H9 (cell line): ENCODE measurements at regions not wholly inside any gene's neighbourhood (a gene's known extent, or its start where the extent isn't known, plus 50 kb on each side); places are given as distances from the start of the nearest gene placed in this dataset.

ENCODE experiments used
- DNase-seq: peaks from one replicate; pipeline ENCODE4 v3.0.0-alpha.2; 2017
- H2AFZ ChIP-seq: one replicate; pipeline ENCODE4 v1.6.1; 2013; ENCODE audit warnings: mild to moderate bottlenecking, low read length, control low read depth, moderate library complexity
- H2AK5ac ChIP-seq: 2 replicates; pipeline ENCODE4 v1.6.1; 2013; ENCODE audit warnings: low read length, control low read depth, mixed read lengths; ENCODE audit not compliant: insufficient read length
- H2BK120ac ChIP-seq: one replicate; pipeline ENCODE4 v1.6.1; 2013; ENCODE audit warnings: low read depth, mild to moderate bottlenecking, low read length, control low read depth, inconsistent platforms; ENCODE audit not compliant: poor library complexity, severe bottlenecking
- H2BK12ac ChIP-seq: 2 replicates; pipeline ENCODE4 v1.6.1; 2013; ENCODE audit warnings: low read length, control low read depth, mixed read lengths, low read depth; ENCODE audit not compliant: insufficient read length
- H2BK15ac ChIP-seq: 2 replicates; pipeline ENCODE4 v1.6.1; 2013; ENCODE audit warnings: low read depth, low read length, control low read depth
- H2BK20ac ChIP-seq: one replicate; pipeline ENCODE4 v1.6.1; 2013; ENCODE audit warnings: low read depth, mild to moderate bottlenecking, low read length, control low read depth, inconsistent platforms; ENCODE audit not compliant: poor library complexity, severe bottlenecking
- H2BK5ac ChIP-seq: 2 replicates; pipeline ENCODE4 v1.6.1; 2013; ENCODE audit warnings: low read length, control low read depth, mixed read lengths; ENCODE audit not compliant: insufficient read length
- H3K14ac ChIP-seq: 2 replicates; pipeline ENCODE4 v1.6.1; 2013; ENCODE audit warnings: low read length, control low read depth; ENCODE audit not compliant: insufficient read depth
- H3K18ac ChIP-seq: 2 replicates; pipeline ENCODE4 v1.6.1; 2013; ENCODE audit warnings: low read depth, mild to moderate bottlenecking, mixed read lengths, low read length, control low read depth; ENCODE audit not compliant: insufficient read length
- H3K23ac ChIP-seq: 2 replicates; pipeline ENCODE4 v1.6.1; 2013; ENCODE audit warnings: low read length, control low read depth, mixed read lengths, low read depth; ENCODE audit not compliant: insufficient read length
- H3K23me2 ChIP-seq: 2 replicates; pipeline ENCODE4 v1.6.1; 2013; ENCODE audit warnings: low read depth, mild to moderate bottlenecking, mixed read lengths, low read length, control low read depth; ENCODE audit not compliant: insufficient read length, poor library complexity, severe bottlenecking
- H3K27ac ChIP-seq: 2 replicates; pipeline ENCODE4 v1.5.1; 2013; ENCODE audit warnings: low read length, control low read depth, mixed read lengths, low read depth; ENCODE audit not compliant: insufficient read length
- H3K27me3 ChIP-seq: 2 replicates; pipeline ENCODE4 v1.6.1; 2013; ENCODE audit warnings: low read length, control low read depth, inconsistent platforms; ENCODE audit not compliant: insufficient read depth
- H3K4ac ChIP-seq: 2 replicates; pipeline ENCODE4 v1.6.1; 2013; ENCODE audit warnings: low read depth, mild to moderate bottlenecking, control low read depth, inconsistent platforms, low read length, moderate library complexity
- H3K4me1 ChIP-seq: 2 replicates; pipeline ENCODE4 v1.6.1; 2013; ENCODE audit warnings: low read length, control low read depth, inconsistent platforms; ENCODE audit not compliant: insufficient read depth
- H3K4me2 ChIP-seq: 2 replicates; pipeline ENCODE4 v1.6.1; 2013; ENCODE audit warnings: low read length, control low read depth, mixed read lengths; ENCODE audit not compliant: insufficient read length, insufficient read depth
- H3K56ac ChIP-seq: 2 replicates; pipeline ENCODE4 v1.6.1; 2013; ENCODE audit warnings: low read depth, mild to moderate bottlenecking, mixed read lengths, low read length, control low read depth; ENCODE audit not compliant: insufficient read length
- H3K79me1 ChIP-seq: 2 replicates; pipeline ENCODE4 v1.6.1; 2013; ENCODE audit warnings: low read depth, mild to moderate bottlenecking, moderate library complexity, low read length, control low read depth, inconsistent platforms; ENCODE audit not compliant: insufficient read depth, poor library complexity, severe bottlenecking
- H3K79me2 ChIP-seq: 2 replicates; pipeline ENCODE4 v1.6.1; 2013; ENCODE audit warnings: low read length, control low read depth, inconsistent platforms; ENCODE audit not compliant: insufficient read depth
- H3K9ac ChIP-seq: 2 replicates; pipeline ENCODE4 v1.6.1; 2013; ENCODE audit warnings: low read length, control low read depth, mixed read lengths; ENCODE audit not compliant: insufficient read length; ENCODE audit errors: extremely low read depth
- H3K9me3 ChIP-seq: one replicate; pipeline ENCODE4 v1.6.1; 2013; ENCODE audit warnings: low read depth, low read length, inconsistent platforms; ENCODE audit not compliant: control insufficient read depth
- H3T11ph ChIP-seq: one replicate; pipeline ENCODE4 v1.6.1; 2013; ENCODE audit warnings: mild to moderate bottlenecking, low read length, control low read depth, inconsistent platforms
- H4K20me1 ChIP-seq: one replicate; pipeline ENCODE4 v1.6.1; 2013; ENCODE audit not compliant: control insufficient read depth, insufficient read length, insufficient read depth
- H4K5ac ChIP-seq: 2 replicates; pipeline ENCODE4 v1.6.1; 2013; ENCODE audit warnings: low read depth, mild to moderate bottlenecking, mixed read lengths, low read length, control low read depth; ENCODE audit not compliant: insufficient read length
- H4K8ac ChIP-seq: replicated peaks from 2 replicates; pipeline ENCODE4 v1.6.1; 2013; ENCODE audit warnings: low read length, control low read depth, mixed read lengths, low read depth; ENCODE audit not compliant: insufficient read length
- H4K91ac ChIP-seq: 2 replicates; pipeline ENCODE4 v1.6.1; 2013; ENCODE audit warnings: low read depth, mild to moderate bottlenecking, moderate library complexity, mixed read lengths, low read length, control low read depth; ENCODE audit not compliant: insufficient read length
- H3K27ac Mint-ChIP-seq, 3 experiments: 2 replicates in 2 of 3; 3 replicates in 1 of 3; pipeline ENCODE4 v1.8.0; 2020 to 2021; ENCODE audit warnings: mixed read lengths in 3 of 3, mild to moderate bottlenecking in 1 of 3, moderate library complexity in 1 of 3
- H3K27me3 Mint-ChIP-seq: 2 replicates; pipeline ENCODE4 v1.8.0; 2021; ENCODE audit warnings: low read depth, mild to moderate bottlenecking, moderate library complexity, mixed read lengths
- H3K36me3 Mint-ChIP-seq, 3 experiments: 2 replicates in 2 of 3; 3 replicates in 1 of 3; pipeline ENCODE4 v1.8.0; 2020 to 2021; ENCODE audit warnings: low read depth in 3 of 3, mixed read lengths in 3 of 3; ENCODE audit not compliant: insufficient read depth in 1 of 3
- H3K4me1 Mint-ChIP-seq, 2 experiments: 2 replicates each; pipeline ENCODE4 v1.8.0; 2020; ENCODE audit warnings: mixed read lengths in 2 of 2
- H3K4me3 Mint-ChIP-seq, 2 experiments: 2 replicates in 1 of 2; 3 replicates in 1 of 2; pipeline ENCODE4 v1.8.0; 2020 to 2021; ENCODE audit warnings: mild to moderate bottlenecking in 2 of 2, mixed read lengths in 2 of 2, moderate library complexity in 1 of 2
- H3K9me3 Mint-ChIP-seq, 2 experiments: 2 replicates in 1 of 2; 3 replicates in 1 of 2; pipeline ENCODE4 v1.8.0; 2020; ENCODE audit warnings: mild to moderate bottlenecking in 2 of 2, mixed read lengths in 2 of 2, moderate library complexity in 1 of 2
- WGBS: extraction: QIAGEN DNeasy Blood & Tissue Kit; methylation state at CpG from one replicate; pipeline ENCODE4 v1.1.7; 2013; ENCODE audit warnings: missing lambda C conversion rate, low lambda C conversion rate, mixed read lengths; ENCODE audit not compliant: insufficient read length; ENCODE audit errors: extremely low coverage; 5-methylcytosine and 5-hydroxymethylcytosine counted together
- TF ChIP-seq, protein P1 (sequence below): fragments of 200-600 bp; sonication (generic); conservative IDR thresholded peaks from 3 replicates; pipeline ENCODE4 v1.8.0; 2021; ENCODE audit warnings: antibody characterized with exemption, mild to moderate bottlenecking

DNA sequence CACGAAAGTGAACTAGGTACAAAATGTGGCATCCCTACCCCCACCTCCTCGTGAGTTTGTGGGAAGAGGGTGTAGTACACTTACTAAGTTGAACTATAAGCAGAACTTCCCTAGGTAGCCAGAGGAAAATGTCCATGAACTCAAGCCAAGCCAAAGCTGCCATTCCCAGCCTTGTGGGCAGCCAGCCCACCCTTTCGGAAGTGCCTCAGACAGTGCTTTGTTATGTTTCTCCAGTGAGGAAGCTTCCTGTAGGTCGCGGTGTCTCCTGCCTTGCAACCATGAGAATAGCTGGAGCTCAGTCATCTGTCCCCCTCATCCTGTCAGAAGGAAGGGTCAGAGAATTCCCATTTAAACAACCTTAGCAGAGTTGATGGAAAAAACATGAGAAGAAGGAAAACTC lies 266.9 kb downstream of the DUSP6 start:
- no peak overlapping the region for H4K91ac ChIP-seq
- no peak overlapping the region for H3K9ac ChIP-seq
- H2BK12ac ChIP-seq: no peak overlapping the region
- no peak overlapping the region for H4K5ac ChIP-seq
- no peak overlapping the region for H3K23ac ChIP-seq
- H3K4me2 ChIP-seq: no peak overlapping the region
- peak; percentile 64 for DNase-seq
- H3K4me3 Mint-ChIP-seq: no peak overlapping the region; a peak in 1 of 5 replicates
- peaks cover 7 to 9% of the 10 kb centered on the region in 2 experiments for H3K9me3 Mint-ChIP-seq
- H3K36me3 Mint-ChIP-seq: peaks cover 7 to 9% (median 8%) of the 10 kb centered on the region in 3 experiments
- H2BK15ac ChIP-seq: no peak overlapping the region
- H3K18ac ChIP-seq: no peak overlapping the region
- H2BK120ac ChIP-seq: no peak overlapping the region
- no peak overlapping the region for H2AFZ ChIP-seq
- H3K27ac Mint-ChIP-seq: peak overlapping the region in 1 of 3 experiments; percentile 89; a peak in 3 of 7 replicates
- no peak overlapping the region for H4K8ac ChIP-seq
- no peak overlapping the region for H3K4ac ChIP-seq
- WGBS: no CpG with 5 or more reads among the region's 5 CpGs
- no peak overlapping the region; the same call in 1 of the 2 replicates for H3K14ac ChIP-seq
- H3K27me3 Mint-ChIP-seq: peaks cover 3% of the 10 kb centered on the region
- no peaks in the 10 kb centered on the region for H3K9me3 ChIP-seq
- no peak overlapping the region for H2BK20ac ChIP-seq
- no peak overlapping the region for H3K56ac ChIP-seq
- no peak overlapping the region for H2AK5ac ChIP-seq
- peaks cover 65 to 69% of the 10 kb centered on the region in 2 experiments for H3K4me1 Mint-ChIP-seq
- no peaks in the 10 kb centered on the region for H3K27me3 ChIP-seq
- H3T11ph ChIP-seq: no peak overlapping the region
- TF ChIP-seq, protein P1, sequence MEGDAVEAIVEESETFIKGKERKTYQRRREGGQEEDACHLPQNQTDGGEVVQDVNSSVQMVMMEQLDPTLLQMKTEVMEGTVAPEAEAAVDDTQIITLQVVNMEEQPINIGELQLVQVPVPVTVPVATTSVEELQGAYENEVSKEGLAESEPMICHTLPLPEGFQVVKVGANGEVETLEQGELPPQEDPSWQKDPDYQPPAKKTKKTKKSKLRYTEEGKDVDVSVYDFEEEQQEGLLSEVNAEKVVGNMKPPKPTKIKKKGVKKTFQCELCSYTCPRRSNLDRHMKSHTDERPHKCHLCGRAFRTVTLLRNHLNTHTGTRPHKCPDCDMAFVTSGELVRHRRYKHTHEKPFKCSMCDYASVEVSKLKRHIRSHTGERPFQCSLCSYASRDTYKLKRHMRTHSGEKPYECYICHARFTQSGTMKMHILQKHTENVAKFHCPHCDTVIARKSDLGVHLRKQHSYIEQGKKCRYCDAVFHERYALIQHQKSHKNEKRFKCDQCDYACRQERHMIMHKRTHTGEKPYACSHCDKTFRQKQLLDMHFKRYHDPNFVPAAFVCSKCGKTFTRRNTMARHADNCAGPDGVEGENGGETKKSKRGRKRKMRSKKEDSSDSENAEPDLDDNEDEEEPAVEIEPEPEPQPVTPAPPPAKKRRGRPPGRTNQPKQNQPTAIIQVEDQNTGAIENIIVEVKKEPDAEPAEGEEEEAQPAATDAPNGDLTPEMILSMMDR: no peak
- no peaks in the 10 kb centered on the region for H4K20me1 ChIP-seq
- no peaks in the 10 kb centered on the region for H3K79me2 ChIP-seq
- H2BK5ac ChIP-seq: no peak overlapping the region
- H3K27ac ChIP-seq: peak overlapping the region; percentile 34
- H3K23me2 ChIP-seq: no peaks in the 10 kb centered on the region
- H3K79me1 ChIP-seq: no peaks in the 10 kb centered on the region
- peaks cover 40% of the 10 kb centered on the region for H3K4me1 ChIP-seq
